ENCODE measurements at regions not wholly inside any gene's neighbourhood (a gene's known extent, or its start where the extent isn't known, plus 50 kb on each side); places are given as distances from the start of the nearest gene placed in this dataset.
"Not testable (repeated sequence)": the region's sequence is repeated elsewhere in the genome, so short reads cannot be mapped to it uniquely, and the experiment has no call there.

- Histone ChIP-seq H3K27ac (ENCODE audit: low read depth, low read length) (no peak overlapping the region), H3K9me3 (ENCODE audit: control insufficient read depth, insufficient read depth, low read length) (peaks cover 3% of the 10 kb centered on the region), H3K36me3 (ENCODE audit: control insufficient read depth, insufficient read depth, low read length) (no peaks in the 10 kb centered on the region), H3K4me1 (ENCODE audit: control insufficient read depth, insufficient read depth, low read length) (no peaks in the 10 kb centered on the region), H3K27me3 (ENCODE audit: control insufficient read depth, insufficient read depth, low read length) (no peaks in the 10 kb centered on the region), H3K4me3 (ENCODE audit: low read depth, low read length) (no peak overlapping the region)
- DNase-seq (ENCODE audit: low read depth in 4 of 6, low spot score in 6 of 6) = no peak
Measured at GRCh38 chr2:83916559-83916958, 542.5 kb downstream of the SUCLG1 start.

- Histone ChIP-seq H3K36me3 (ENCODE audit: control insufficient read depth, insufficient read depth, low read length) (no peaks in the 10 kb centered on the region), H3K9me3 (ENCODE audit: control insufficient read depth, insufficient read depth, low read length) (no peaks in the 10 kb centered on the region), H3K4me1 (ENCODE audit: control insufficient read depth, insufficient read depth, low read length) (no peaks in the 10 kb centered on the region), H3K27ac (ENCODE audit: low read depth, low read length) (no peak overlapping the region), H3K27me3 (ENCODE audit: control insufficient read depth, insufficient read depth, low read length) (no peaks in the 10 kb centered on the region), H3K4me3 (ENCODE audit: low read depth, low read length) (no peak overlapping the region)
- DNase-seq (ENCODE audit: low read depth in 4 of 6, low spot score in 6 of 6) = no peak
Measured at GRCh38 chr2:83915381-83915780, 543.7 kb downstream of the SUCLG1 start.

GRCh38 chr2:83908750-83909149 lies 550.3 kb downstream of the SUCLG1 start:
- H3K9me3 ChIP-seq (ENCODE audit: control insufficient read depth, insufficient read depth, low read length) = peaks cover 2% of the 10 kb centered on the region
- no peaks in the 10 kb centered on the region for H3K4me1 ChIP-seq (ENCODE audit: control insufficient read depth, insufficient read depth, low read length)
- no peak for DNase-seq (ENCODE audit: low read depth in 4 of 6, low spot score in 6 of 6)
- H3K4me3 ChIP-seq (ENCODE audit: low read depth, low read length) = no peak overlapping the region
- no peaks in the 10 kb centered on the region for H3K36me3 ChIP-seq (ENCODE audit: control insufficient read depth, insufficient read depth, low read length)
- no peak overlapping the region for H3K27ac ChIP-seq (ENCODE audit: low read depth, low read length)
- no peaks in the 10 kb centered on the region for H3K27me3 ChIP-seq (ENCODE audit: control insufficient read depth, insufficient read depth, low read length)

GRCh38 chr2:83901317-83901716 lies 557.8 kb downstream of the SUCLG1 start:
- Histone ChIP-seq H3K9me3 (ENCODE audit: control insufficient read depth, insufficient read depth, low read length) (no peaks in the 10 kb centered on the region), H3K27me3 (ENCODE audit: control insufficient read depth, insufficient read depth, low read length) (no peaks in the 10 kb centered on the region), H3K4me1 (ENCODE audit: control insufficient read depth, insufficient read depth, low read length) (no peaks in the 10 kb centered on the region), H3K36me3 (ENCODE audit: control insufficient read depth, insufficient read depth, low read length) (no peaks in the 10 kb centered on the region), H3K4me3 (ENCODE audit: low read depth, low read length) (no peak overlapping the region), H3K27ac (ENCODE audit: low read depth, low read length) (no peak overlapping the region)
- no CpG with 5 or more reads among the region's 3 CpGs for WGBS (ENCODE audit: insufficient coverage)
- peak in 1 of 6 donors; percentile 43 for DNase-seq (ENCODE audit: low read depth in 4 of 6, low spot score in 6 of 6)

- DNase-seq (ENCODE audit: low read depth in 4 of 6, low spot score in 6 of 6) = no peak
- Histone ChIP-seq H3K27ac (ENCODE audit: low read depth, low read length) (no peak overlapping the region), H3K27me3 (ENCODE audit: control insufficient read depth, insufficient read depth, low read length) (no peaks in the 10 kb centered on the region), H3K36me3 (ENCODE audit: control insufficient read depth, insufficient read depth, low read length) (no peaks in the 10 kb centered on the region), H3K4me3 (ENCODE audit: low read depth, low read length) (no peak overlapping the region), H3K4me1 (ENCODE audit: control insufficient read depth, insufficient read depth, low read length) (no peaks in the 10 kb centered on the region), H3K9me3 (ENCODE audit: control insufficient read depth, insufficient read depth, low read length) (no peaks in the 10 kb centered on the region)
- no CpG with 5 or more reads among the region's 1 CpG for WGBS (ENCODE audit: insufficient coverage)
Measured at GRCh38 chr2:83900862-83901261, 558.2 kb downstream of the SUCLG1 start.

GRCh38 chr2:83899271-83899670 lies 559.8 kb downstream of the SUCLG1 start:
- Histone ChIP-seq H3K27ac (ENCODE audit: low read depth, low read length) (no peak overlapping the region), H3K27me3 (ENCODE audit: control insufficient read depth, insufficient read depth, low read length) (no peaks in the 10 kb centered on the region), H3K36me3 (ENCODE audit: control insufficient read depth, insufficient read depth, low read length) (no peaks in the 10 kb centered on the region), H3K4me3 (ENCODE audit: low read depth, low read length) (no peak overlapping the region), H3K4me1 (ENCODE audit: control insufficient read depth, insufficient read depth, low read length) (no peaks in the 10 kb centered on the region), H3K9me3 (ENCODE audit: control insufficient read depth, insufficient read depth, low read length) (no peaks in the 10 kb centered on the region)
- WGBS (ENCODE audit: insufficient coverage) = no CpG with 5 or more reads among the region's 1 CpG
- DNase-seq (ENCODE audit: low read depth in 4 of 6, low spot score in 6 of 6) = no peak

- no peak overlapping the region for H3K27ac ChIP-seq (ENCODE audit: low read depth, low read length)
- no peaks in the 10 kb centered on the region for H3K36me3 ChIP-seq (ENCODE audit: control insufficient read depth, insufficient read depth, low read length)
- WGBS (ENCODE audit: insufficient coverage) = no CpG with 5 or more reads among the region's 3 CpGs
- no peaks in the 10 kb centered on the region for H3K9me3 ChIP-seq (ENCODE audit: control insufficient read depth, insufficient read depth, low read length)
- H3K4me1 ChIP-seq (ENCODE audit: control insufficient read depth, insufficient read depth, low read length) = no peaks in the 10 kb centered on the region
- H3K4me3 ChIP-seq (ENCODE audit: low read depth, low read length) = no peak overlapping the region
- H3K27me3 ChIP-seq (ENCODE audit: control insufficient read depth, insufficient read depth, low read length) = no peaks in the 10 kb centered on the region
- DNase-seq (ENCODE audit: low read depth in 4 of 6, low spot score in 6 of 6) = no peak
Measured at GRCh38 chr2:83894976-83895375, 564.1 kb downstream of the SUCLG1 start.

GRCh38 chr2:83887757-83888156 lies 571.3 kb downstream of the SUCLG1 start:
- no peaks in the 10 kb centered on the region for H3K27me3 ChIP-seq (ENCODE audit: control insufficient read depth, insufficient read depth, low read length)
- no peak overlapping the region for H3K4me3 ChIP-seq (ENCODE audit: low read depth, low read length)
- no peak overlapping the region for H3K27ac ChIP-seq (ENCODE audit: low read depth, low read length)
- H3K9me3 ChIP-seq (ENCODE audit: control insufficient read depth, insufficient read depth, low read length) = no peaks in the 10 kb centered on the region
- DNase-seq (ENCODE audit: low read depth in 4 of 6, low spot score in 6 of 6) = no peak
- H3K36me3 ChIP-seq (ENCODE audit: control insufficient read depth, insufficient read depth, low read length) = no peaks in the 10 kb centered on the region
- no peaks in the 10 kb centered on the region for H3K4me1 ChIP-seq (ENCODE audit: control insufficient read depth, insufficient read depth, low read length)

GRCh38 chr2:83879127-83879526 lies 580.0 kb downstream of the SUCLG1 start:
- WGBS (ENCODE audit: insufficient coverage) = over 99% methylated on average over 16 of the region's 20 CpGs
- no peaks in the 10 kb centered on the region for H3K27me3 ChIP-seq (ENCODE audit: control insufficient read depth, insufficient read depth, low read length)
- H3K36me3 ChIP-seq (ENCODE audit: control insufficient read depth, insufficient read depth, low read length) = no peaks in the 10 kb centered on the region
- no peak for DNase-seq (ENCODE audit: low read depth in 4 of 6, low spot score in 6 of 6)
- H3K4me1 ChIP-seq (ENCODE audit: control insufficient read depth, insufficient read depth, low read length) = no peaks in the 10 kb centered on the region
- no peak overlapping the region for H3K4me3 ChIP-seq (ENCODE audit: low read depth, low read length)
- no peaks in the 10 kb centered on the region for H3K9me3 ChIP-seq (ENCODE audit: control insufficient read depth, insufficient read depth, low read length)
- no peak overlapping the region for H3K27ac ChIP-seq (ENCODE audit: low read depth, low read length)

GRCh38 chr2:83877261-83877660 lies 581.8 kb downstream of the SUCLG1 start:
- WGBS (ENCODE audit: insufficient coverage) = 95% methylated on average over 17 of the region's 17 CpGs
- H3K27ac ChIP-seq (ENCODE audit: low read depth, low read length); DNase-seq (ENCODE audit: low read depth in 4 of 6, low spot score in 6 of 6); H3K27me3 ChIP-seq (ENCODE audit: control insufficient read depth, insufficient read depth, low read length); H3K4me1 ChIP-seq (ENCODE audit: control insufficient read depth, insufficient read depth, low read length); H3K4me3 ChIP-seq (ENCODE audit: low read depth, low read length); H3K9me3 ChIP-seq (ENCODE audit: control insufficient read depth, insufficient read depth, low read length); H3K36me3 ChIP-seq (ENCODE audit: control insufficient read depth, insufficient read depth, low read length): not testable (repeated sequence)
